ENCODE measurements at regions not wholly inside any gene's neighbourhood (a gene's known extent, or its start where the extent isn't known, plus 50 kb on each side); places are given as distances from the start of the nearest gene placed in this dataset.
"Not testable (repeated sequence)": the region's sequence is repeated elsewhere in the genome, so short reads cannot be mapped to it uniquely, and the experiment has no call there.

- peak; percentile 49 to 65 for DNase-seq
- Histone ChIP-seq H3K4me3 (ENCODE audit: low read length) (no peak overlapping the region), H3K4me1 (ENCODE audit: control insufficient read depth, insufficient read depth, low read length) (peaks cover 45% of the 10 kb centered on the region), H3K27me3 (ENCODE audit: control insufficient read depth, insufficient read depth, low read length) (no peaks in the 10 kb centered on the region), H3K9me3 (ENCODE audit: control insufficient read depth, low read depth, low read length) (no peaks in the 10 kb centered on the region), H3K27ac (ENCODE audit: low read length) (peak overlapping the region; percentile 22), H3K36me3 (ENCODE audit: control insufficient read depth, insufficient read depth, low read length) (no peaks in the 10 kb centered on the region)
- WGBS (ENCODE audit: insufficient coverage, low lambda C conversion rate): no CpG with 5 or more reads among the region's 5 CpGs
These were observed 142.0 kb upstream of the ZNF217 start for GRCh38 chr20:53735536-53736050.

- Histone ChIP-seq H3K4me1 (ENCODE audit: control insufficient read depth, insufficient read depth, low read length) (peaks cover 34% of the 10 kb centered on the region), H3K9me3 (ENCODE audit: control insufficient read depth, low read depth, low read length) (no peaks in the 10 kb centered on the region), H3K27me3 (ENCODE audit: control insufficient read depth, insufficient read depth, low read length) (no peaks in the 10 kb centered on the region), H3K27ac (ENCODE audit: low read length) (no peak overlapping the region), H3K36me3 (ENCODE audit: control insufficient read depth, insufficient read depth, low read length) (no peaks in the 10 kb centered on the region), H3K4me3 (ENCODE audit: low read length) (no peak overlapping the region)
- no peak for DNase-seq
- 100% methylated on average over 2 of the region's 7 CpGs for WGBS (ENCODE audit: insufficient coverage, low lambda C conversion rate)
These were observed 140.5 kb upstream of the ZNF217 start for GRCh38 chr20:53734006-53734688.

- H3K27ac ChIP-seq (ENCODE audit: low read length): no peak overlapping the region
- WGBS (ENCODE audit: insufficient coverage, low lambda C conversion rate): no CpG with 5 or more reads among the region's 2 CpGs
- peaks cover 10% of the 10 kb centered on the region for H3K4me1 ChIP-seq (ENCODE audit: control insufficient read depth, insufficient read depth, low read length)
- H3K27me3 ChIP-seq (ENCODE audit: control insufficient read depth, insufficient read depth, low read length): no peaks in the 10 kb centered on the region
- no peaks in the 10 kb centered on the region for H3K36me3 ChIP-seq (ENCODE audit: control insufficient read depth, insufficient read depth, low read length)
- DNase-seq: no peak
- no peak overlapping the region for H3K4me3 ChIP-seq (ENCODE audit: low read length)
- H3K9me3 ChIP-seq (ENCODE audit: control insufficient read depth, low read depth, low read length): no peaks in the 10 kb centered on the region
These were observed 138.0 kb upstream of the ZNF217 start for GRCh38 chr20:53731595-53731994.

GRCh38 chr20:53728359-53728758 is 134.7 kb upstream of the ZNF217 start:
- Histone ChIP-seq H3K27me3 (ENCODE audit: control insufficient read depth, insufficient read depth, low read length) (no peaks in the 10 kb centered on the region), H3K36me3 (ENCODE audit: control insufficient read depth, insufficient read depth, low read length) (no peaks in the 10 kb centered on the region), H3K4me1 (ENCODE audit: control insufficient read depth, insufficient read depth, low read length) (no peaks in the 10 kb centered on the region), H3K27ac (ENCODE audit: low read length) (no peak overlapping the region), H3K9me3 (ENCODE audit: control insufficient read depth, low read depth, low read length) (no peaks in the 10 kb centered on the region), H3K4me3 (ENCODE audit: low read length) (no peak overlapping the region)
- 100% methylated on average over 1 of the region's 1 CpG for WGBS (ENCODE audit: insufficient coverage, low lambda C conversion rate)
- no peak for DNase-seq

GRCh38 chr20:53727239-53727638 is 133.6 kb upstream of the ZNF217 start:
- no CpG with 5 or more reads among the region's 4 CpGs for WGBS (ENCODE audit: insufficient coverage, low lambda C conversion rate)
- H3K36me3 ChIP-seq (ENCODE audit: control insufficient read depth, insufficient read depth, low read length): not testable (repeated sequence)

GRCh38 chr20:53725575-53725970 is 131.9 kb upstream of the ZNF217 start:
- Histone ChIP-seq H3K27me3 (ENCODE audit: control insufficient read depth, insufficient read depth, low read length) (no peaks in the 10 kb centered on the region), H3K36me3 (ENCODE audit: control insufficient read depth, insufficient read depth, low read length) (no peaks in the 10 kb centered on the region), H3K9me3 (ENCODE audit: control insufficient read depth, low read depth, low read length) (no peaks in the 10 kb centered on the region), H3K4me3 (ENCODE audit: low read length) (no peak overlapping the region), H3K4me1 (ENCODE audit: control insufficient read depth, insufficient read depth, low read length) (no peaks in the 10 kb centered on the region), H3K27ac (ENCODE audit: low read length) (no peak overlapping the region)
- no CpG with 5 or more reads among the region's 11 CpGs for WGBS (ENCODE audit: insufficient coverage, low lambda C conversion rate)
- no peak for DNase-seq

More at GRCh38 chr20:53727239-53727638, 133.6 kb upstream of the ZNF217 start:
- not testable (repeated sequence) for H3K4me3 ChIP-seq (ENCODE audit: low read length); H3K9me3 ChIP-seq (ENCODE audit: control insufficient read depth, low read depth, low read length); H3K4me1 ChIP-seq (ENCODE audit: control insufficient read depth, insufficient read depth, low read length); H3K27me3 ChIP-seq (ENCODE audit: control insufficient read depth, insufficient read depth, low read length); DNase-seq; H3K27ac ChIP-seq (ENCODE audit: low read length)

- 81% methylated on average over 3 of the region's 7 CpGs for WGBS (ENCODE audit: insufficient coverage, low lambda C conversion rate)
- Histone ChIP-seq H3K9me3 (ENCODE audit: control insufficient read depth, low read depth, low read length) (no peaks in the 10 kb centered on the region), H3K4me3 (ENCODE audit: low read length) (no peak overlapping the region), H3K27me3 (ENCODE audit: control insufficient read depth, insufficient read depth, low read length) (no peaks in the 10 kb centered on the region), H3K36me3 (ENCODE audit: control insufficient read depth, insufficient read depth, low read length) (no peaks in the 10 kb centered on the region), H3K4me1 (ENCODE audit: control insufficient read depth, insufficient read depth, low read length) (no peaks in the 10 kb centered on the region), H3K27ac (ENCODE audit: low read length) (no peak overlapping the region)
- no peak for DNase-seq
These were observed 130.0 kb upstream of the ZNF217 start for GRCh38 chr20:53723621-53724020.

- DNase-seq: no peak
- Histone ChIP-seq H3K9me3 (ENCODE audit: control insufficient read depth, low read depth, low read length) (no peaks in the 10 kb centered on the region), H3K27me3 (ENCODE audit: control insufficient read depth, insufficient read depth, low read length) (no peaks in the 10 kb centered on the region), H3K4me3 (ENCODE audit: low read length) (no peak overlapping the region), H3K27ac (ENCODE audit: low read length) (no peak overlapping the region), H3K36me3 (ENCODE audit: control insufficient read depth, insufficient read depth, low read length) (no peaks in the 10 kb centered on the region), H3K4me1 (ENCODE audit: control insufficient read depth, insufficient read depth, low read length) (no peaks in the 10 kb centered on the region)
- WGBS (ENCODE audit: insufficient coverage, low lambda C conversion rate): 100% methylated on average over 1 of the region's 3 CpGs
These were observed 129.4 kb upstream of the ZNF217 start for GRCh38 chr20:53723045-53723444.

GRCh38 chr20:53722515-53723036 is 128.9 kb upstream of the ZNF217 start:
- Histone ChIP-seq H3K27ac (ENCODE audit: low read length) (no peak overlapping the region), H3K36me3 (ENCODE audit: control insufficient read depth, insufficient read depth, low read length) (no peaks in the 10 kb centered on the region), H3K27me3 (ENCODE audit: control insufficient read depth, insufficient read depth, low read length) (no peaks in the 10 kb centered on the region), H3K4me3 (ENCODE audit: low read length) (no peak overlapping the region), H3K4me1 (ENCODE audit: control insufficient read depth, insufficient read depth, low read length) (no peaks in the 10 kb centered on the region), H3K9me3 (ENCODE audit: control insufficient read depth, low read depth, low read length) (no peaks in the 10 kb centered on the region)
- no CpG with 5 or more reads among the region's 5 CpGs for WGBS (ENCODE audit: insufficient coverage, low lambda C conversion rate)
- DNase-seq: no peak

- H3K9me3 ChIP-seq (ENCODE audit: control insufficient read depth, low read depth, low read length); H3K27ac ChIP-seq (ENCODE audit: low read length); H3K27me3 ChIP-seq (ENCODE audit: control insufficient read depth, insufficient read depth, low read length); H3K4me1 ChIP-seq (ENCODE audit: control insufficient read depth, insufficient read depth, low read length); DNase-seq; H3K36me3 ChIP-seq (ENCODE audit: control insufficient read depth, insufficient read depth, low read length); H3K4me3 ChIP-seq (ENCODE audit: low read length): not testable (repeated sequence)
- no CpG with 5 or more reads among the region's 6 CpGs for WGBS (ENCODE audit: insufficient coverage, low lambda C conversion rate)
These were observed 127.9 kb upstream of the ZNF217 start for GRCh38 chr20:53721445-53721963.
